Right atrium auricular region (tissue), 2 donors: ENCODE measurements at regions not wholly inside any gene's neighbourhood (a gene's known extent, or its start where the extent isn't known, plus 50 kb on each side); places are given as distances from the start of the nearest gene placed in this dataset.
"Not testable (repeated sequence)": the region's sequence is repeated elsewhere in the genome, so short reads cannot be mapped to it uniquely, and the experiment has no call there.

Experiments used
- DNase-seq: peaks from one replicate; pipeline ENCODE4 v3.0.0-alpha.2; 2019; ENCODE audit warnings: low spot score
- H3K27ac ChIP-seq, 2 donors: fragments of 200-600 bp; sonication (generic); 1 replicate in 1 of 2; 2 replicates in 1 of 2; pipeline ENCODE4 v1.5.1; 2016 to 2019
- H3K27me3 ChIP-seq, 2 donors: fragments of 200-600 bp; sonication (generic); one replicate each; pipeline versions ENCODE4 v1.5.1 to v1.6.0; 2017 to 2019
- H3K36me3 ChIP-seq: fragments of 200-600 bp; sonication (generic); one replicate; pipeline ENCODE4 v1.5.1; 2016
- H3K4me1 ChIP-seq, 2 donors: fragments of 200-600 bp; sonication (generic); one replicate each; pipeline versions ENCODE4 v1.5.1 to v1.6.0; 2017 to 2019
- H3K4me3 ChIP-seq, 2 donors: fragments of 200-600 bp; sonication (generic); 1 replicate in 1 of 2; 2 replicates in 1 of 2; pipeline ENCODE4 v1.5.1; 2017 to 2019; ENCODE audit warnings: mild to moderate bottlenecking in 1 of 2, moderate library complexity in 1 of 2
- H3K9me3 ChIP-seq, 2 donors: fragments of 200-600 bp; sonication (generic); one replicate each; pipeline ENCODE4 v1.5.1; 2019
- CTCF ChIP-seq, 2 donors: fragments of 200-600 bp; sonication (generic); IDR thresholded peaks; one replicate each; pipeline ENCODE4 v1.5.1; 2019; ENCODE audit warnings: antibody characterized with exemption in 2 of 2

- TF ChIP-seq CTCF (IDR thresholded peaks at IDR 0.05), result no peak
- Histone ChIP-seq H3K27ac (no peak overlapping the region), H3K4me3 (no peak overlapping the region), H3K4me1 (no peaks in the 10 kb centered on the region), H3K9me3 (no peaks in the 10 kb centered on the region), H3K27me3 (no peaks in the 10 kb centered on the region), H3K36me3 (no peaks in the 10 kb centered on the region)
- DNase-seq, result no peak
These were observed 133.8 kb downstream of the MRPL57 start for GRCh38 chr13:21310220-21310619.

- not testable (repeated sequence) for H3K36me3 ChIP-seq, H3K27ac ChIP-seq, H3K4me3 ChIP-seq, DNase-seq, H3K9me3 ChIP-seq, H3K27me3 ChIP-seq, H3K4me1 ChIP-seq
These were observed 138.5 kb downstream of the MRPL57 start for GRCh38 chr13:21314976-21315375.

- no peak overlapping the region for H3K4me3 ChIP-seq
- no peak for DNase-seq
- H3K36me3 ChIP-seq, result no peaks in the 10 kb centered on the region
- no peak for TF ChIP-seq CTCF (IDR thresholded peaks at IDR 0.05)
- H3K27me3 ChIP-seq, result no peaks in the 10 kb centered on the region
- no peaks in the 10 kb centered on the region for H3K4me1 ChIP-seq
- H3K9me3 ChIP-seq, result no peaks in the 10 kb centered on the region
- H3K27ac ChIP-seq, result no peak overlapping the region
These were observed 139.9 kb downstream of the MRPL57 start for GRCh38 chr13:21316376-21316775.

- no peak overlapping the region for H3K27ac ChIP-seq
- H3K9me3 ChIP-seq, result no peaks in the 10 kb centered on the region
- no peaks in the 10 kb centered on the region for H3K4me1 ChIP-seq
- no peaks in the 10 kb centered on the region for H3K36me3 ChIP-seq
- no peak for TF ChIP-seq CTCF (IDR thresholded peaks at IDR 0.05)
- no peak for DNase-seq
- no peaks in the 10 kb centered on the region for H3K27me3 ChIP-seq
- peak overlapping the region; percentile 21 to 42 for H3K4me3 ChIP-seq
These were observed 140.1 kb downstream of the ZDHHC20 start for GRCh38 chr13:21318891-21319532.

GRCh38 chr13:21319869-21320641 is 139.0 kb downstream of the ZDHHC20 start:
- Histone ChIP-seq H3K27ac (no peak overlapping the region), H3K9me3 (no peaks in the 10 kb centered on the region), H3K27me3 (no peaks in the 10 kb centered on the region), H3K4me1 (no peaks in the 10 kb centered on the region), H3K4me3 (no peak overlapping the region), H3K36me3 (no peaks in the 10 kb centered on the region)
- TF ChIP-seq CTCF (IDR thresholded peaks at IDR 0.05), result no peak
- DNase-seq, result no peak

- Histone ChIP-seq H3K4me1 (no peaks in the 10 kb centered on the region), H3K27me3 (no peaks in the 10 kb centered on the region), H3K27ac (no peak overlapping the region), H3K4me3 (no peak overlapping the region), H3K9me3 (no peaks in the 10 kb centered on the region), H3K36me3 (no peaks in the 10 kb centered on the region)
- no peak for TF ChIP-seq CTCF (IDR thresholded peaks at IDR 0.05)
- no peak for DNase-seq
These were observed 138.5 kb downstream of the ZDHHC20 start for GRCh38 chr13:21320642-21321034.
